SHP77 treated with DMSO at 0.1 percent for 48 hours (cell line): ENCODE measurements at regions not wholly inside any gene's neighbourhood (a gene's known extent, or its start where the extent isn't known, plus 50 kb on each side); places are given as distances from the start of the nearest gene placed in this dataset.
"Not testable (repeated sequence)": the region's sequence is repeated elsewhere in the genome, so short reads cannot be mapped to it uniquely, and the experiment has no call there.

ENCODE experiments used
- DNase-seq: peaks from one replicate; lab custom pipeline; 2025; lab: John Stamatoyannopoulos, UW

DNA sequence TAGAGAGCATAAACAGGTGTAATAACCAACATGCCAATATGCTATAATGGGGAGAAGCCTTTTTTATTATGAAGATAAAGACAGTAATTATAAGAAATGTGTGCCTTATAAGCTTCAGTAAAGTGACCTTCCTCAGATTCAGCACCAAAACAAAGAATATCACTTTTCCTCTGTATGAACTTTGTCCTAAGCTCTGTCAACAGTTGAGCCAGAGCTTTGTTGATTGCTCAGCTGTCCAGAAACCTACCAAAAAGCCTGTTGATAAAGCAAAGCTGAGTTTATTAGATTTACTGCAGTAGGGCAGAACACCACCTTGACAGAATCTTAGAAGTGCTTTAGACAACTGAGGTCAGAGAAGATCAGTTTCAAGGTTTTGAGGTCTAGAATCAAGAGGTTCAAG lies 635.3 kb downstream of the EDEM1 start:
- DNase-seq: no peak

DNA sequence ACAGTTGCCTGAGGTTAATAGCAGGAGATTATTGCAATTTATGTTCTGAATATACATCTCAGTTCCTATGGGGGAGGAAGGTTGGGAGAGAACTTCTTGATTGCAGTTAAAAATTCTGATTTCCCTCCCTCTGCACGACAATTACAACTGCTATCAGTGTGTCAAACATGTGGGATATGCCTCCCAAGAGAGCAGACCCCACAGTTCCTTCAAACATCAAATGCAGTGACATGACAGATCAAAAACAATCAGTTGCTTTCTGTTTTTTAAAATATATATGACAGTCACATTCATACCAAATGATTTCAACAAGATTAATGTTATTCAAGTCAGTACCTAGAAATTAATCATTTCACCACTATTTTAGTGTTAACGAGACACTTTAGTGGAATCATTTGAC lies 639.0 kb downstream of the EDEM1 start:
- DNase-seq: no peak

DNA sequence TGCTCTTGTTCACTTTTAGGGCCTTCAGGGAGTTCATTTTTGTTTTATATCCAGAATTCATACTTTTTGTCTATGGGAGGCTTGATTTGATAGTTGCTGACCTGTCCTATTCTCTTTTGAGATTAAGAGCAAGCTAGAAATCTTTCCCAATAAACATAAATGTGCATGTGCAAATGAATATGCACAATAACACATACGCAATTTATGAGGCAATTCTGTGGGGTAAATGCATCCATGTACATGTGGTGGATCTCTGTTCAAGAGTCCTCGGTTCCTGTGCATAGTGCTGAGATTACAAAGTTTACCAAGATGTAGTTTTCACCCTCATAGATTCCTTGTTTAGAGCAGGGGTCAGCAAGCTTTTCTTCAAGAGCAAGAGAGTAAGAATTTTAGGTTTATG lies 640.7 kb downstream of the EDEM1 start:
- DNase-seq: no peak

DNA sequence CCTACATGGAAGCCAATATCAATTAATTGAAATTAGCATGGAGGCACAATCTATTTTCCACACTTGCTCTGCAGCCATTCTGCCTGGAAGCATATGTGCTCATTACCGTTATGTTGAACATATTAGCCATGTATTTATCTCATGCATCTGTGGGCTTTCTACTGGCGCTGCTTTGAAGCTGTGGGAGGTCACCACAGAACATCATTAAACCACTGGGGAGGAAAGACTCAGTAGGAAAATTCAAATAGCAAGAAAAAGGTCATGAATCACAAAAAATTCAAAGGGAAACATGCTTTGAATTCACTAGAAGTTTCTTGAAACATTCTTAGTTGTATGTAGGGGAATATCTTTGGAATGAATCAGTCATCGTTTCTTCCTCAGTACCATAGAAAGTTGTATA lies 652.5 kb downstream of the EDEM1 start:
- no peak for DNase-seq

DNA sequence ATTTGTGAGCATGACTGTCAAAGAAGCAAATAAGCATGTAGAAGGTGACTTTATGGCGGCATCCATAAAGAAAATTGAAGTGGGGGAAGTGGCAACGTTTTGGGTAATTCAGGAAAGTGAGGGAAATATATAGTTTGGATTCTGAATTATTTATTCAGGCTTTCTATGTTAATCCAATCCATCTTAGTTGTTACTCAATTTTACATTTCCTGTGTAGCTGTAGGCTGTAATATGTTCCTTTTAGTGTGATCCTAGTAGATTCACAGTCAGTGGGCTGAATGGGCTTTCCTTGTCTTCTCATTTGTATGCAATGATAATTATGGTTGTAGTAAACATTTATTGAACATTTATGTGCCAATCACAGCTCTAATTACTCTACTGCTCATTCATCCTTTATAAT lies 654.1 kb downstream of the EDEM1 start:
- no peak for DNase-seq

DNA sequence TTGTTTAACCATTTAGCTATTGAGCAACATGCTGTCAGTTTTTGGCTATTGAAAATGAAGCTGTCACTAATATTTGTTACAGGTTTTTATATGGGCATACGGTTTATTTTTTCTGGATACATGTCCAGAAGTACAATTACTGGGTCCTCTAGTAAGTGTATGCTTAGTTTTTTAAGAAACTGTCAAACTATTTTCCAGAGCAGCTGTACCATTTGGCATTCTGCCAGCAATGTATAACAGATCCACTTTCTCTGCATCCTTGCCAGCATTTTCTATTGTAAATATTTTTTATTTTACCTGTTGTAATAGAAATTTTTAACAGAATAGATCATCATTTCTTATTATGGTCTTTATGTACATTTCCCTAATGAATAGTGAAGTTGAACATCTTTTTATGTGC lies 658.8 kb downstream of the EDEM1 start:
- no peak for DNase-seq

DNA sequence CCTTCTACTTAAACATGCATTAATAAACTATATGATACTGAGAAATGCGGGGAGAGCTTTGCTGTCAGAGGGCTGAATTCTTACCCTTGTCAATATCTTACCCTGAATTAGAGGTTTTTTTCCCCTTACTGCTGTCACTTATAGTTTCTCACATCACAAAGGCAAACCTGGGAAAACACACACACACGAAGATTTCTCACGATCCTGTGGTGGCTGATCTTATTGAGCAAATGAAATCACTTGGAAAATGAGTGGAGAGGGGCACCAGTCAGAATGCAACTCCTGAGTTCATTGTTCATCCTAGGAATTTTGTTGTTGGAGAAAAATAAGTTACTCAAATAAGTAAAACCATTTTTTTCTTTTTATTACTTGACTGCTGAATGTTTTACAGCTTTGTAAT lies 673.6 kb downstream of the EDEM1 start:
- DNase-seq: no peak

DNA sequence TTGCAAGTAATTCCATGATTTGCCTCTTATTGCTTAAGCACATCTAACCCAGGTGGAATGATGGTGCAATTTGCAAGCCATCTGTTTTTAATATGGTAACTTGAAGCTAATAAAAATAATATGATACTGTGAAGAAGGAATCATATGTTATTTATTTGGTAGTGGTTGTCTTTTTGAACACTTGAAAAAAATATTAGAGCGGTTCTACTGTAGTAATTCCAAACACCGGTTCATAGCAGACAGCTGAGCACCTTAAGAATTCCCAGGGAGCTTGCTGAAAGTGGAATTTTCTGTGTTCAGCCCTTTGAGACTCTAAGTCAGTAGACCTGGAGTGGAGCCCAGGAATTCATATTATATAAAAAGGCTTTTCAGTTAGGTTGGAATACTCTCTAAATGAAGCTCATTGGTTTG lies 687.4 kb downstream of the EDEM1 start:
- DNase-seq: no peak

DNA sequence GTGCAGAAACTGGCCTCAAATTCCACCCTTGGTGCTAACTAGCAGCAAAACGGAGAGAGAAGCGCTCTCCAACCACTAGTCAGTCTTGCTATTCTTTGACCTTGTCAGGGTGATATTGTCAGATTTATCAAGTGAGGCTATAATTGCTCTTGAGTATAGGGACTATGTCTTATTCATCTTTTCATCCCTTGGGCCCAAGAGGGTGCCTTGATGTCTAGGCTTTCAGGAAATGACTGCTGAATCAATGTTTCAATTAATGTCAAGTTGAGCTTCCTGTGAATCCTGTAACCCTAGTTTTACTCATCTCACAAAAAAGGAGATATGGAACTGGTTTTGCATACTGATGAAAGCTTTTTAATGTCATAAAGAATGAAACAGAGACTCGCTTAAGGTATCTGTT lies 701.3 kb downstream of the EDEM1 start:
- DNase-seq: no peak

DNA sequence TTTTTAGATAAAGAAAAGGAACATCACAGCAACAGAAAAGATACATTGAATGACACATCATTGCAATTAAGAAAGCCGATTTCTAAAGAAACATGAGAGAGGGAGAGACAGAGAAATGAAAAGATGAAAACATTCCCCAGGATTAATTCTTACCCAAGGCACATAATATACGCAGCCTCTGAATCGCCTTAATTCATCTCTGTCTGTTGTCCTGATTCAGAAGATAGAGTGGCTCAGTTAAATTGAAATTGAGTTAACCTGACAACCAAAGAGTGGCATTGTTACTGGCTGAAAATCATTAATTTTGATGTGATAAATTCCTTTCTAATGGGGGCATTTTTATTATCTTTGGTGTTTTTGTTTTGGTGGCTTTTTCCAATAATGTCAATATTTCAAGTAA lies 701.9 kb downstream of the EDEM1 start:
- DNase-seq: no peak

DNA sequence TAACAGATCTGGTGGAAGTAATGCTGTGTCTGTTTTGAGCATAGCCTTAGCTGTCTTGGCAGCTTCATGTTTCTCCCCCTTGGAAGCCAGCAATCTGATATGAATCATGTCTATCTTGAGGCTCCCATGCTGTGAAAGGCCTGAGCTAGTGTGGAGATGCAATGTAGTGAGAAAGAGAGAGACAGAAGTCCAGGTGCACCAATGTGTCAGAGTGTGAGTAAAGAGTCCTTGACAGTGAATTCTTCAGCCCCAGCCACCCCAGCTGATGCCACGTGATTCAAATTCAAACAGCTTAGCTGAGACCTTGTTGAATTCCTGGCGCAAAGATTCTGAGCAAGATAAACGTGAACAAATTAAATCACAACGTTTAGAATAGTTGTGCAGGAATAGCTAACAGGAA lies 704.2 kb downstream of the EDEM1 start:
- peak; percentile 23 for DNase-seq

DNA sequence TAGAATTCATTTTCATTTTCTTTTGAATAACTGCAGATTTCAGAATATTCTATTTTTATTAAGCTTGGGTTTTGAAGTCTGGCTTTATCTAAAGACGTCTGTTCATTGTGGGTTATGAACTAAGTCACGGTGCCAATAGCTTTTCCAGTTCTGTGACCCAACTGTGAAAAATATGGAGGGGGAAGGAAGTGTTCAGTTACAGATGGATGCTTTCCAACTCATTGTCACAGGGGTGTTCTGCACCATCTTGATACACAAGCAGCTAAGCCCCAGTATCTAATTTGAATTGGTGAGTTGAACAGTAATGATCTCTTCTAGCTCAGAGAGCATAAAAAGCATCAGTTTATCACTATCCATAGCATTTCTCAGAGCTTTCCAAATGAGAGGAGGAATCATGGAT lies 710.6 kb downstream of the EDEM1 start:
- DNase-seq: no peak

DNA sequence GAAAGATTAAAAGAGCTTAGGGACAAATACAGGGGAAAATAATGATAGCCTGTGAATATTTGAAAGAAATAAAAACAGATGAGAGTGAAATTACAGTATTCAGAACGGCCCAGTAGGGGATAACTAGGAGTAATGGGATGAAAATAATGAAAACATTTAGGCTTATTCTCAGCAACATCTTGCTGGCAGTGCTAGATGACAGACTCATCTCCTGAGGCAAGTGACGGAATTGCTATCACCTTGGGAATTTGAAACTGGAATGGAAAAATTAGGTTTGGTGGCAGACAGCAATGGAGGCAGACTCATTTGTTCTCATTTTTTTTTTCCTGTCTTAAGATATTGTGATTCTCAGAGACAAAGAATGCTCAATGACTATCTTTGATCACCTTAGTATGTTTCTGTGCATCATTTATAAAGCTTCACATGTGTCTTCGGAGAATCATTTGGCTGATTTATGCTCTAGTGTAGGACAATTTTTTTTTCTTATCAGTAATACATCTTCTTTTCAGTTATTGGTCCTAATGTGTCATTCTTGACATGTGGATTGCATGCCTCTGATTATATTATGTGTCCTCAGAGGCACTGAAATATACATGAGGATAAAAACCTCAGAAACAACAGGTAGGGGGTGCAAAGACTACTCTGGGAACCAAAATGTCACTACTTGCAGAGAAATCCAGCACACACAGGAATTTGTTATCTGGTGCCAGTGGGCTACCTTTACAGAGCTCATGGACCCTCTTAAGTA lies 711.7 kb downstream of the EDEM1 start:
- DNase-seq: no peak

DNA sequence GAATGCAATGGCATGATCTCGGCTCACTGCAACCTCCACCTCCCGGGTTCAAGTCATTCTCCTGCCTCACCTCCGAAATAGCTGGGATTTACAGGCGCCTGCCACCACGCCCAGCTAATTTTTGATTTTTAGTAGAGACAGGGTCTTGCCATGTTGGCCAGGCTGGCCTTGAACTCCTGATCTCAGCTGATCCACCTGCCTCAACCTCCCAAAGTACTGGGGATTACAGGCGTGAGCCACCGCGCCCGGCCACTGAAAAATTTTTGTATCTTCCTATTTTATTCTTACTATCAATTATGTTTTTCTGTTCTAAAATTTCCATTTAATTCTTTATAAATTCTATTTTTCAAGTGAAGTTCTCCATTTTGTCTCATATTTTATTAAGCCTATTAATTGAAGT lies 730.4 kb downstream of the EDEM1 start:
- no peak for DNase-seq

DNA sequence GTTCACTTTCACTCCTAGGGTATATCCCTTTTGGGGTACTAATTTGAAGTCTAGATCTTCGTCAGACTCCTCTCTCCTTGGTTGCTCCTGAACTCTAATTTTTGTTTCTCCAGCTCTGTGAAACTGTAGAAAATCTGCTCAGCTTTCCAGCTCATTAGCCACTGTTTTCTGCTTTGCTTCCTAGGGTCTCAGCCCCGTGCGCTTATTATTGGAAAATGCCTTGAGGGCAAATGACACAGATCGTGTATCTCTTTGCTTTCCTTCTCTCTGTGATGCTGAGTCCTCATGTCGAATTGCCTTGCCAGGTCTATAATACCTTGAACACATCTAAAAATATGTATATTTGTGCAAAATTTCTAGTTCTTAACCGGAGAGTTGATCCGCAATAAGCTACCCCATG lies 731.1 kb downstream of the EDEM1 start:
- no peak for DNase-seq

DNA sequence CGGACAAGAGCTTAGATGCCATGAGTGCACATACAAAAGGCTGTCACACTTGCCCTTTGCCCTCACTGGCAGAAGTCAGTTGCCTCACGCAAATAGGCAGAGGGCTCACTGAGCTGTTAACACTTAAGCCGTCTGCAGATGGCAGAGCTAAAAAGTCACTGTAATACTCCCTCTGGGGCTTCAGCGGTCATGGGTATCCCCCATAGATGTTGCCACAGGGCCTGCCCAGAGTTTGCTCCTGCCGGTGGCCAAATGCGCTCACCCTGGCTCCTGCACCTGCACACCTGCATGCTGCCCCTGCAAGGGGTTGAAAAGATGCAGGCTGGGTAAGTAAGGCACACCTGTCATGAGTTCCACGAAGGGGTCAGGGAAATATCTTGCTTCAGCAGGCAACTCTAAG lies 741.5 kb downstream of the EDEM1 start:
- no peak for DNase-seq

DNA sequence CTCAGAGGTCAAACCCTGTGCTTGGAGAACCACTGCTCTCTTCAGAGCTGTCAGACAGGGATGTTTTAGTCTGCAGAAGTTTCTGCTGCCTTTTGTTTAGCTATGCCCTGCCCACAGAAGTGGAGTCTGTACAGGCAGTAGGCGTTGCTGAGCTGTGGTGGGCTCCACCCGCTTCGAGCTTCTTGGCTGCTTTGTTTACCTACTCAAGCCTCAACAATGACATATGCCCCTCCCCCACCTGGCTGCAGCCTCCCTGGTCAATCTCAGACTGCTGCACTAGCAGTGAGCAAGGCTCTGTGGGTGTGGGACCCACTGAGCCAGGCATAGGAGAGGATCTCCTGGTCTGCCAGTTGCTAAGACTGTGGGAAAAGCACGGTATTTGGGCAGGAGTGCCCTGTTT lies 756.6 kb downstream of the EDEM1 start:
- not testable (repeated sequence) for DNase-seq

DNA sequence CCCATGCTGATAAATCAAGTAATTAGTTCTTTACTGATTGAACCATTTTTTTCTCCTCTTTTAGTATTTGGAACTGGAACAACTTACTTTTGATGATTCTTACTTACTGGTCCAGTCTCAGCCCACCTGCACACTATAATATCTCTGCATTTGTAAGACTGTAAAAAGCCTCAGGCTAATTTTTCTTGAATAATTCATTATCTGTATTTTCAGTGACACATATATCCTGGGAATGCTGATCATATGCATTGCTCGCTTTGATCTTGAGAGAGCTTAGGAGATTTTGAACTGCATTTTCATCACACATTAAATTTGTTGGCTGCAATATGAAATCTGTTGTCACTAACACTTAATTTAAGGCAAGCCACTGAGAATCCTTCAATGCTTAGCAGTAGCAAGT lies 760.6 kb downstream of the EDEM1 start:
- no peak for DNase-seq

DNA sequence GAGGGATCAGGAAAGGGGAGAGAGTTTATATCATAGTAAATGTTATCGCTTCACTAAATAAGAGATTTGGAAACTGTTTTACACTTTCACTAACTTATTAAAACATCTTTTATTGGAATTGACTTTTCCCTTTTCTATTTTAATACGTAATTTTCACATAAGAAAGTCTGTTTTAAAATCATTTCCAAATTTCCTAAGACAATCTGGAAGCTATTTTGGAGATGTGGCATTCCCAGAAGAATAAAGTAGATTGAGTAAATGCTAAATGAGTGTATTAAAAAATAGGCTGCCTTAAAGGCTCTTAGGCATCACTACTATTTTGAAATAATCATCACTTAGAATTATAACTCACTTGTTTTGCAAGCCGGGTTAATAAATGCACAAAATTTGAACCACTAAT lies 763.5 kb downstream of the EDEM1 start:
- no peak for DNase-seq

DNA sequence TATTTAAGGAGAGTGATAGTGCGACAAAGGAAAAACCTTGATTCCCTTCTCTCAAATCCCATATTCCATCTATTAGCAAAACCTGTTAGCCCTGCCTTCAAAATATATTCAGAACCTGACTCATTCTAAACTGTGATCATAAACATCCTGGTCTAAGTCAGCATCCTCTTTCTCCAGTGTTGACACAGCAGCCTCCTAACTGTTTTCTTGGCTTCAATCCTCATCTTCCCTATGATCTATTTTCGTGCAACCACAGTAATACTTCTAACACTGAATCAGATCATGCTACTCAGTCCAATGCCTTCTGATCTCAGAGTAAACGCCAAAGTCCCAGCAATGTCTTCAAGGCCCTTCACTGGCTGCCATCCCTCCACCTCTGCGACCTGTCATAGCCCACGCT lies 785.1 kb downstream of the EDEM1 start:
- no peak for DNase-seq

DNA sequence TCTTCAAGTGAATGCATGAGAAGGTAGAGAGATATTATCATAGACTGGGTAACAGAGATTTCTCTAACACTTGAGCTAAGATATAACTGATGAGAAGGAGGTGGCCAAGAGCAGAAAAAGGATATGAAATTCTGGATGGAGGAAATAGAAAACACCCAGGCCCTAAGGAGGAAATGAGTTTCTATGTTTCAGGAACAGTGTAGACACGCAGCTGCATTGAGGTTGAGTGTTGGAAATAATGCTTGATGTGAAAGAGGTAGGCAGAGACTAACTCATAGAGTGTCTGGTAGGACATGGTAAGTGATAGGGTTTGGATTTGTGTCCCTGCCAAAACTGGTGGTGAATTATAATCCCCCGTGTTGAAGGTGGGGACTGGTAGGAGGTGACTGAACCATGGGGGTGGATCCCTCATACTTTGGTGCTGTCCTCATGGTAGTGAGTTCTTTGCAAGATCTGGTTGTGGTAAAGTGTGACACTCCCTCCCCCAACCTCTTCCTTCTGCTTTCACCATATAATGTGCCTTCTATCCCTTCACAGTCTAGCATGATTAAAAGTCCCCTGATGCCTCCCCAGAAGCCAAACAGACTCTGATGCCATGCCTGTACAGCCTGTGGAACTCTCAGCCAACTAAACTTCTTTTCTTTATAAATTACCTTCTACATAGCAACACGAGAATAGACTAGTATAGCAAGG lies 787.3 kb downstream of the EDEM1 start:
- DNase-seq: no peak

DNA sequence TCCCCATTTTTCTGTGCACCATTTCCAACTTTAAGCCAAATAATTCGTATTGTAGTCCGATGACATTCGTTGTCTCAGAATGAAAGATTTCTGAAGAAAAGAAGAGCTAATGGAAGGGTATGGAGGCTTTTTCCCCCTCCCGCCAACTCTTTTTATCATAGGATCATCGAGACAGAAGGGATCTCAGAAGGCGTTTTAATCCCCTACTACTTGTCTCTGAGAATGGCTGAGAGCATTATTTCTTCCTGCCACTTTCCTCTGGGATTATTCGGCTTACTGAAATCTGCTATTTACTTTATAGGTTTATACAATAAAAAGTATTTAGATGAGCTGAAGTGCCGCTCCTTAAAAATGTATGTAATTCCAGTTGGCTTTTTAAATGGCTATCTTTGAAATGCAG lies 789.8 kb downstream of the EDEM1 start:
- DNase-seq: no peak

DNA sequence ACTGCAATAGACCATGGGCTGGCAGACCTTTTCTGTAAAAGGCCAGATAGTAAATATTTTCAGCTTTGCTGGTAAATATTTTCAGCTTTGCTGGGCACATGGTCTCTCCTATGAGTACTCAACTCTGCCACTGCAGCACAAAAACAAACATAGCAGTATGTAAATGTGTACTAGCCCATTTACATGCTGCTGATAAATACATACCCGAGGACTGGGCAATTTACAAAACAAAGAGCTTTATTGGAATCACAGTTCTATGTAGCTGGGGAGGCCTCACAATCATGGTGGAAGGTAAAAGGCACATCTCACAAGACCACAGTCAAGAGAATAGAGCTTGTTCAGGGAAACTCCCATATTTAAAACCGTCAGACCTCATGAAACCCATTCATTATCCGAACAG lies 793.0 kb downstream of the EDEM1 start:
- no peak for DNase-seq

DNA sequence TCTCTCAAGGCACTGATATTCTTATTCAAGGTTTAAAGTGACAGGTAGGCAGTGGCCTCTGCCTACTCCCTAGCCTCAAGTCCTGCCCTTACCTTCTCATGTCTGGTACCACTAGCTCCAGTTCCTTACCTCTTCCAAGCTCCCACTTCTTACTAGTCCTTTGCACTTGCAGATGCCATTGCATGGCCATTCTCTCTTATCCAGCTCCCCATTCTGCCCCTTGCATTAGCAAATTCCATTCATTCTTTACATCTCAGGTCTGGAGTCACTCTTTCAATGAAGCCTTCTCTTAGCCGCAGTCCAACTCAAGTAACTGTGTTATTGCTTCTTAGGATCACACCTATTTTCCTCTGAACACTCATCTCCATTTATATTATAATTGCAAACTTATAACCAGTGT lies 807.1 kb downstream of the EDEM1 start:
- DNase-seq: no peak
